ENCODE measurements at regions not wholly inside any gene's neighbourhood (a gene's known extent, or its start where the extent isn't known, plus 50 kb on each side); places are given as distances from the start of the nearest gene placed in this dataset.

GRCh38 chr14:61940666-61941420, 178.6 kb downstream of the SNAPC1 start:
- no peak for DNase-seq (ENCODE audit: low read depth)
- no peak for TF ChIP-seq CTCF (IDR thresholded peaks at IDR 0.05; ENCODE audit: insufficient read depth, low read depth, low read length)
- no peak overlapping the region for H3K4me3 ChIP-seq (ENCODE audit: low read depth, low read length)

- DNase-seq (ENCODE audit: low read depth): no peak
- TF ChIP-seq CTCF (IDR thresholded peaks at IDR 0.05; ENCODE audit: insufficient read depth, low read depth, low read length): no peak
- H3K4me3 ChIP-seq (ENCODE audit: low read depth, low read length): no peak overlapping the region
Measured at GRCh38 chr14:61941421-61942150, 179.4 kb downstream of the SNAPC1 start.

- TF ChIP-seq CTCF (IDR thresholded peaks at IDR 0.05; ENCODE audit: insufficient read depth, low read depth, low read length): no peak
- no peak overlapping the region for H3K4me3 ChIP-seq (ENCODE audit: low read depth, low read length)
- DNase-seq (ENCODE audit: low read depth): no peak
Measured at GRCh38 chr14:61948376-61948775, 186.2 kb downstream of the SNAPC1 start.

GRCh38 chr14:61950340-61950739, 188.1 kb downstream of the SNAPC1 start:
- no peak for TF ChIP-seq CTCF (IDR thresholded peaks at IDR 0.05; ENCODE audit: insufficient read depth, low read depth, low read length)
- DNase-seq (ENCODE audit: low read depth): no peak
- H3K4me3 ChIP-seq (ENCODE audit: low read depth, low read length): no peak overlapping the region

GRCh38 chr14:61953602-61954001, 191.4 kb downstream of the SNAPC1 start:
- no peak overlapping the region for H3K4me3 ChIP-seq (ENCODE audit: low read depth, low read length)
- no peak for TF ChIP-seq CTCF (IDR thresholded peaks at IDR 0.05; ENCODE audit: insufficient read depth, low read depth, low read length)
- no peak for DNase-seq (ENCODE audit: low read depth)

GRCh38 chr14:61954306-61954705, 192.1 kb downstream of the SNAPC1 start:
- no peak overlapping the region for H3K4me3 ChIP-seq (ENCODE audit: low read depth, low read length)
- no peak for TF ChIP-seq CTCF (IDR thresholded peaks at IDR 0.05; ENCODE audit: insufficient read depth, low read depth, low read length)
- no peak for DNase-seq (ENCODE audit: low read depth)

Measured in fibroblast of villous mesenchyme (primary cell).